Subcutaneous abdominal adipose tissue (tissue), 5 donors: ENCODE measurements at regions not wholly inside any gene's neighbourhood (a gene's known extent, or its start where the extent isn't known, plus 50 kb on each side); places are given as distances from the start of the nearest gene placed in this dataset.
"Not testable (repeated sequence)": the region's sequence is repeated elsewhere in the genome, so short reads cannot be mapped to it uniquely, and the experiment has no call there.

ENCODE experiments used
- H3K27ac ChIP-seq: one replicate; pipeline ENCODE4 v1.7.0; 2013; ENCODE audit warnings: low read depth, mild to moderate bottlenecking, inconsistent platforms, low read length, moderate library complexity
- H3K27me3 ChIP-seq, 5 donors: one replicate each; pipeline ENCODE4 v1.7.0; 2013; ENCODE audit warnings: low read length in 5 of 5, inconsistent platforms in 1 of 5; ENCODE audit not compliant: control insufficient read depth in 5 of 5, insufficient read depth in 4 of 5
- H3K36me3 ChIP-seq, 5 donors: one replicate each; pipeline ENCODE4 v1.7.0; 2013; ENCODE audit warnings: low read length in 5 of 5; ENCODE audit not compliant: control insufficient read depth in 5 of 5, insufficient read depth in 5 of 5
- H3K4me1 ChIP-seq, 5 donors: one replicate each; pipeline ENCODE4 v1.7.0; 2013; ENCODE audit warnings: low read length in 5 of 5, mild to moderate bottlenecking in 3 of 5, moderate library complexity in 1 of 5; ENCODE audit not compliant: control insufficient read depth in 5 of 5, insufficient read depth in 5 of 5
- H3K4me3 ChIP-seq, 5 donors: one replicate each; pipeline ENCODE4 v1.7.0; 2013; ENCODE audit warnings: low read length in 5 of 5, low read depth in 1 of 5
- H3K9ac ChIP-seq, 5 donors: one replicate each; pipeline ENCODE4 v1.7.0; 2013; ENCODE audit warnings: low read length in 5 of 5, mild to moderate bottlenecking in 4 of 5, moderate library complexity in 3 of 5
- H3K9me3 ChIP-seq, 5 donors: one replicate each; pipeline ENCODE4 v1.7.0; 2013; ENCODE audit warnings: low read length in 5 of 5; ENCODE audit not compliant: control insufficient read depth in 5 of 5
- donor health status: healthy.
- donor health status: healthy.
- donor health status: healthy.
- donor health status: healthy.
- donor health status: healthy.

DNA sequence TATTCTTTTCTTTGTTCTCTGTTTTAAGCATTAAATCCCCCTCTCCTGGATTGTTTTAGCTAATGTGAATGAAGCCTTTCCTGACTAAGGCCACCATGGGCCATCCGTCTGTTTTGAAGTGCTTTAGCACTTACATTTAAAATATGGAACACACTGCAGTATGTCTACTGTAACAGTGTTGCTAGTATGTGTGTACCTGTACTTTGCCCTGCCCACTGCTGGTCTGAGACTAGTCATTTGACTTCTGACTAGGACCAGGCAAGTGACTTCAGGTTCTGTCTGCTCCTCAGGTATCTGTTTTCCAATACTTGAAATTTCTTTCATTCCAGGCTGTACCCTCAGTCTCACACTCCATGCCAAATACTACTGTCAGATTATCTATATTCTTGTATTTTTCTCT, 120.1 kb upstream of the TSPAN8 start:
- Histone ChIP-seq H3K9ac (no peak overlapping the region), H3K36me3 (no peaks in the 10 kb centered on the region), H3K27me3 (no peaks in the 10 kb centered on the region), H3K4me1 (peaks cover 0 to 3% (median 0%) of the 10 kb centered on the region in 5 donors), H3K4me3 (no peak overlapping the region), H3K27ac (no peak overlapping the region), H3K9me3 (no peaks in the 10 kb centered on the region)

DNA sequence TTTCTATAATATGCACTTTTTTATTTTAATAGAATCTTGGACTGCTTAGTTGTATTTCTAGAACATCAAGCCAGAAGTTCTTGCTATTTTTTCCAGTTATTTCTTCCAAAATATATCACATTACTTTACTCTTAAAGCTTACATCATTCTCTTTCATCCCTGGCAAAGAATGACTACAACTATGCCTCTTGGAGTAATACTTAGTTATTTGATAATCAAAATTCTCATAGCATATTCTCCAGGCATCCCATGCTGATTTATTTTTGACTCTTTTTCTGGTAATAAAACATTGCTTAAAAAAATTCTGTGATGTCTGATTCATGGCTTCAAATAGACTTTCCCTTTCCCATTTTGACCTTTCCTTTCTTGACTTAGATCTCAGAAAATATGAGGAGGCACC, 118.7 kb upstream of the TSPAN8 start:
- Histone ChIP-seq H3K9ac (no peak overlapping the region), H3K4me1 (peaks cover 0 to 3% (median 0%) of the 10 kb centered on the region in 5 donors), H3K36me3 (no peaks in the 10 kb centered on the region), H3K27me3 (no peaks in the 10 kb centered on the region), H3K4me3 (no peak overlapping the region), H3K9me3 (no peaks in the 10 kb centered on the region), H3K27ac (no peak overlapping the region)

DNA sequence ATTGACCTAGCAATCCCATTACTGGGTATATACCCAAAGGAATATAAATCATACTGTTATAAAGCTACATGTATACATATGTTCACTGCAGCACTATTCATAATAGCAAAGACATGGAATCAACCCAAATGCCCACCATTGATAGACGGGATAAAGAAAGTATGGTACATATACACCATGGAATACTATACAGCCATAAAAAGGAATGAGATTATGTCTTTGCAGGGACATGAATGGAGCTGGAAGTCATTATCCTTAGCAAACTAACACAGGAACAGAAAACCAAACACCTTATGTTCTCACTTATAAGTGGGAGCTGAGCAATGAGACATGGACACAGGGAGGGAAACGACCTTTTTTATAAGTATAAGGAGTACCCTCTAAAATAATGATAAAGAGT, 113.0 kb upstream of the TSPAN8 start:
- not testable (repeated sequence) for H3K27me3 ChIP-seq, H3K4me1 ChIP-seq, H3K4me3 ChIP-seq, H3K9me3 ChIP-seq, H3K27ac ChIP-seq, H3K9ac ChIP-seq, H3K36me3 ChIP-seq

DNA sequence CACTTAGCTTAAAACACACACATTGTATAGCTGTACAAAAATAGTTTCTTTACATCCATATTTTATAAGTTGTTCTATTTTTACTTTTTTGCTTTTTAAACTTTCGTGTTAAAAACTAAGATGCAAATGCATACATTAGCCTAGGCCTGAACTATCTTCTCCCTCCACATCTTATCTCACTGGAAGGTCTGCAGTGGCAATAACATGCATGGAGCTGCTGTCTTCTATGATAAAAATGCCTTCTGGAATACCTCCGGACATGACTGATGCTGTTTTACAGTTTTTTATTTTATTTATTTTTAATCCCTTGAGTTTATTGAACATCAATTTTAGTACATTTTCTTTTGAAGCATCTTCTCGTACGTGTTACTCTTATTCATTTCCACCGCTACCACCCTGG, 112.3 kb upstream of the TSPAN8 start:
- no peaks in the 10 kb centered on the region for H3K9me3 ChIP-seq
- H3K9ac ChIP-seq: no peak overlapping the region
- no peak overlapping the region for H3K27ac ChIP-seq
- no peak overlapping the region for H3K4me3 ChIP-seq
- no peaks in the 10 kb centered on the region for H3K27me3 ChIP-seq
- no peaks in the 10 kb centered on the region for H3K36me3 ChIP-seq
- H3K4me1 ChIP-seq: no peaks in the 10 kb centered on the region

DNA sequence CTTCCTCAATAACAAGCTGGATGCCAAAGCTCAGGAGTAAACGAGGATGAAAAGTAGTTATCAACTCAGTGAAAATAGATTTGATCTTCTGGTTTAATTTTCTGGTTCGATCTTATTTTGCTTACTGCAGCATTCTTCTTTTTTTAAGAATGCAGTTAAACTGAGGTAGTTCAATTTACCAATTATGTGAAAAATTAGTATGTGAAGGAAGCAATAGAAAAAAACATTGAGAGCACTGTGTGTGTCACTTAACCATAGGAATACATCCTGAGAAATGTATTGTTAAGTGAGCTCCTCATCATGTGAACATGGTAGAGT, 111.4 kb upstream of the TSPAN8 start:
- H3K27me3 ChIP-seq: no peaks in the 10 kb centered on the region
- no peaks in the 10 kb centered on the region for H3K36me3 ChIP-seq
- H3K27ac ChIP-seq: no peak overlapping the region
- H3K4me3 ChIP-seq: no peak overlapping the region
- H3K4me1 ChIP-seq: no peaks in the 10 kb centered on the region
- H3K9ac ChIP-seq: no peak overlapping the region
- H3K9me3 ChIP-seq: no peaks in the 10 kb centered on the region

DNA sequence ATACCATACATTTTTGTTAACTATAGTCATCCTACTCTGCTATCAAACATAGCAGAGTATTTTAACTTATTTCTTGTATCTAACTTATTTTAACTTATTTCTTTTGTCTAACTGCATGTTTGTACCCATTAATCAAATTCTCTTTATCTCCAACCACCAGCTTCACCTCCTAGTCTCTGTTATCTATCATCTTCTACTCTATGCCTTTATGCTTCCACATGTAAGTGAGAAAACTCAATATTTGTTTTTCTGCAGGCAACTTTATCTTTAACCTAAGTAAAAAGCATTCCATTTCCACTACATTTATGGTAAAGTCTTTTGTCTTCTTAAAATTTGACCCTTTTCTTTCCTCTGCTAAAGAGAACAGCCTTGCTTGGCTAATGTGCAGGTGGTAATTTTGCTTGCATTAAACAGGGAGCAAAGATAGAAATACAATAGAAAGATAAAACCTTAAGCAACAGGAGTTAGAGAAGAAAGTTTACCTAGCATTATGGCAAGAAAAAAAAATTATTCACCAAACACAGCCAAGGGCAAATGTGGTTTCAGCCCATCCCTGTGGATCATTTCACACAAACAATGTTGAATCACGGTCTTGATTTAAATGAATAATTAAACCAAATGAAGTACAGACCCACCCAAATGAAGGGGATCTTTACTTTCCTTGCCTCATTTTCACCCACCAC, 110.9 kb upstream of the TSPAN8 start:
- Histone ChIP-seq H3K27ac (no peak overlapping the region), H3K9ac (no peak overlapping the region), H3K4me3 (no peak overlapping the region), H3K4me1 (no peaks in the 10 kb centered on the region), H3K27me3 (no peaks in the 10 kb centered on the region), H3K36me3 (no peaks in the 10 kb centered on the region), H3K9me3 (no peaks in the 10 kb centered on the region)

DNA sequence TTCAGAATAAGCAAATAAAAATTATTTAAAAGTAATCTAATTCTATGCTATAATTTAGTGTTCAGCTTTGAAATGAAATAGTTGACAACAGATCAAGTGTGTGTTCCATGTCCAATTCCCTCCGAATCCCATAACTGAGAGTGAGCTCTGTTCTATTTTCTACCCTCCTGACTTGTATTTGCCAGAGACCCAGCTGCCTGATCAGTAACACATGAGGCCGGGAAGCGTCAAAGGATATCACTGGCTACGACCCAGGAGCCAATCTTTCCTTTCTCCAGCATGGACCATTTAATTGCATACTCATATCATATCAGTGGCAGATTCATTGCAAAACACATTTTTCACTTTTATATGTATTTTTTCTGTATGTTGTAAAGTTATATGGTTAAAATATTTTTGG, 108.8 kb upstream of the TSPAN8 start:
- Histone ChIP-seq H3K27me3 (no peaks in the 10 kb centered on the region), H3K4me3 (no peak overlapping the region), H3K36me3 (no peaks in the 10 kb centered on the region), H3K9me3 (peaks cover 0 to 4% (median 0%) of the 10 kb centered on the region in 5 donors), H3K4me1 (no peaks in the 10 kb centered on the region), H3K27ac (no peak overlapping the region), H3K9ac (no peak overlapping the region)

DNA sequence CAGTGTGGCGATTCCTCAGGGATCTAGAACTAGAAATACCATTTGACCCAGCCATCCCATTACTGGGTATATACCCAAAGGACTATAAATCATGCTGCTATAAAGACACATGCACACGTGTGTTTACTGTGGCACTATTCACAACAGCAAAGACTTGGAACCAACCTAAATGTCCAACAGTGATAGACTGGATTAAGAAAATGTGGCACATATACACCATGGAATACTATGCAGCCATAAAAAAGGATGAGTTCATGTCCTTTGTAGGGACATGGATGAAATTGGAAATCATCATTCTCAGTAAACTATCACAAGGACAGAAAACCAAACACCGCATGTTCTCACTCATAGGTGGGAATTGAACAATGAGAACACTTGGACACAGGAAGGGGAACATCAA, 107.9 kb upstream of the TSPAN8 start:
- not testable (repeated sequence) for H3K9ac ChIP-seq, H3K36me3 ChIP-seq, H3K27me3 ChIP-seq, H3K27ac ChIP-seq, H3K4me3 ChIP-seq, H3K9me3 ChIP-seq, H3K4me1 ChIP-seq

DNA sequence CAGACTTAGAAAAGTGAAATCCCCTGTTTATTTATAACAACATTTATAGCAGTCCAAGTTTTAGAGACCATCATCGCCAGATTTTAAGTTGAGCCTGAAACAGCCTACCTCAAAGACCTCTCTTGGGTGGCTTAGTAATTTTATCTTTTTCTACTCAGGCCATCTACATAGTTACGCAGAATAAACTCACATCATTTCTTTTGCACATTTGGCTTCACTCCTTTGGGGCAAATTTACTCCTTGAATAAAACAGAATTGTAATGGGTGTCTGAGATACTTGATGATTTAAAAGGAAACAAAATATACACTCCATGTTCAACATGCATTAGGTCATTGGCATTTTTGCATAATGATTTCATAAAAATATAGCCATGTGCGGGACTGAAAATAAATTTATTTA, 104.7 kb upstream of the TSPAN8 start:
- no peaks in the 10 kb centered on the region for H3K4me1 ChIP-seq
- no peaks in the 10 kb centered on the region for H3K27me3 ChIP-seq
- H3K27ac ChIP-seq: no peak overlapping the region
- H3K4me3 ChIP-seq: no peak overlapping the region
- H3K9ac ChIP-seq: no peak overlapping the region
- H3K9me3 ChIP-seq: peaks cover 0 to 4% (median 0%) of the 10 kb centered on the region in 5 donors
- H3K36me3 ChIP-seq: no peaks in the 10 kb centered on the region

DNA sequence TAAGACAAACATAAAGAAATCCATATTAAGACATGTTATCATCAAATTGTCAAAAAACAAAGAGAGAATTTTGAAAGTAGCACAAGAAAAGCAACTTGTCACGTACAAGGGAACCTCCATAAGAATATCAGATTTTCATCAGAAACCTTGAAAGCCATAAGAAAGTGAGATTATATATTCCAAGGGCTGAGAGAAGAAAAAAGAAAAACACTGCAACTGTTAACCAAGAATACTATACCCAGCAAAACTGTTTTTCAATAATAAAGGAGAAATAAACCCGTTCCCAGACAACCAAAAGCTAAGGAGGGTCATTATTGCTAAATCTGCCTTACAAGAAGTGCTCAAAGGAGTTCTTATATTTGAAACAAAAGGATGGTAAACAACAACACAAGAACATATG, 94.7 kb upstream of the TSPAN8 start:
- Histone ChIP-seq H3K27ac (no peak overlapping the region), H3K4me1 (no peaks in the 10 kb centered on the region), H3K27me3 (no peaks in the 10 kb centered on the region), H3K9me3 (peaks cover 2 to 28% (median 11%) of the 10 kb centered on the region in 5 donors), H3K9ac (no peak overlapping the region), H3K36me3 (no peaks in the 10 kb centered on the region), H3K4me3 (no peak overlapping the region)

DNA sequence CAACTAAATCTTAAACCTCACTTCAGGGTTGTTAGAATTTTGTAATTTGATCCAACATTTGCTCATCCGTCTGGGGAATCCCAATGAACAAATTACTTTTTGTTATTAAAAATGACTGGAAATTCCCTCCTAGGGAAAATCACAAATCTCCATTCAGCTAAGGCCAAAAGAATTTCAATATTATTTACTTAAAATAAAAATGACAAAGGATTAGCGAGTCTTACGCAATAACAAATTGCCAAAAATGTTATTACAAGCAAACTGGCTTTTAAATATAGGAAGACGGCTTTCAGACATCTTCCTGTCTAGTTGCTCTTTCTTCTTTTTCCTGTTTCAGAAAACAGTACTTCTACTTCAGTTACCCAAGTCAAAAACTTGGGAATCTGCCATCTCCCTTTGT, 92.4 kb upstream of the TSPAN8 start:
- Histone ChIP-seq H3K36me3 (no peaks in the 10 kb centered on the region), H3K9ac (no peak overlapping the region), H3K4me1 (no peaks in the 10 kb centered on the region), H3K27me3 (no peaks in the 10 kb centered on the region), H3K4me3 (no peak overlapping the region), H3K27ac (no peak overlapping the region), H3K9me3 (peaks cover 2 to 28% (median 13%) of the 10 kb centered on the region in 5 donors)
